ENCODE measurements at regions not wholly inside any gene's neighbourhood (a gene's known extent, or its start where the extent isn't known, plus 50 kb on each side); places are given as distances from the start of the nearest gene placed in this dataset.

DNA sequence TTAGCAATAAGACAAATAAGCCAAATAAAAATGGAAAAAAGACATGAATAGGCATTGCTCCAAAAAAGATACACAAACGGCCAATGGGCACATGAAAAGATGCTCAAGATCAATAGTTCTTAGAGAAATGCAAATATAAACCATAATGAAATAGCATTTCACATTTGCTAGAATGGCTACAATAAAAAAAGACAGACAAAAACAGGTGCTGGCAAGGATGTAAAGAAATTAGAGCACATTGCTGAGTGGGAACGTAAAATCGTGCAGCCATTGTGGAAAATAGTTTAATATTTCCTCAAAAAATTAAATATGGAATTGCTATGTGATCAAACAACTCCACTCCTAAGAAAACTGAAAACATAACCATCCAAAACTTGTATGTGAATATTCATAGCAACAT, 160.0 kb upstream of the SPATS2L start:
- TF ChIP-seq, protein P1, sequence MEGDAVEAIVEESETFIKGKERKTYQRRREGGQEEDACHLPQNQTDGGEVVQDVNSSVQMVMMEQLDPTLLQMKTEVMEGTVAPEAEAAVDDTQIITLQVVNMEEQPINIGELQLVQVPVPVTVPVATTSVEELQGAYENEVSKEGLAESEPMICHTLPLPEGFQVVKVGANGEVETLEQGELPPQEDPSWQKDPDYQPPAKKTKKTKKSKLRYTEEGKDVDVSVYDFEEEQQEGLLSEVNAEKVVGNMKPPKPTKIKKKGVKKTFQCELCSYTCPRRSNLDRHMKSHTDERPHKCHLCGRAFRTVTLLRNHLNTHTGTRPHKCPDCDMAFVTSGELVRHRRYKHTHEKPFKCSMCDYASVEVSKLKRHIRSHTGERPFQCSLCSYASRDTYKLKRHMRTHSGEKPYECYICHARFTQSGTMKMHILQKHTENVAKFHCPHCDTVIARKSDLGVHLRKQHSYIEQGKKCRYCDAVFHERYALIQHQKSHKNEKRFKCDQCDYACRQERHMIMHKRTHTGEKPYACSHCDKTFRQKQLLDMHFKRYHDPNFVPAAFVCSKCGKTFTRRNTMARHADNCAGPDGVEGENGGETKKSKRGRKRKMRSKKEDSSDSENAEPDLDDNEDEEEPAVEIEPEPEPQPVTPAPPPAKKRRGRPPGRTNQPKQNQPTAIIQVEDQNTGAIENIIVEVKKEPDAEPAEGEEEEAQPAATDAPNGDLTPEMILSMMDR (IDR thresholded peaks at IDR 0.05) = no peak
- TF ChIP-seq POLR2A (IDR thresholded peaks at IDR 0.05) (no peak), POLR2AphosphoS5 (IDR thresholded peaks at IDR 0.05) (no peak), EP300 (IDR thresholded peaks at IDR 0.05; ENCODE audit: low read depth) (no peak)

Data from transverse colon (tissue), 4 donors.